Endothelial cell (in vitro differentiated cells): ENCODE measurements at regions not wholly inside any gene's neighbourhood (a gene's known extent, or its start where the extent isn't known, plus 50 kb on each side); places are given as distances from the start of the nearest gene placed in this dataset.
A peak's percentile ranks its signal among the peaks of the same experiment; 100 is the strongest.

Source experiments
- DNase-seq: peaks from one replicate; pipeline ENCODE4 v3.0.0; 2021; ENCODE audit warnings: low spot score
- H3K27ac Mint-ChIP-seq: one replicate; pipeline ENCODE4 v1.8.0; 2021; ENCODE audit warnings: mixed read lengths, inconsistent platforms; ENCODE audit not compliant: unreplicated experiment
- H3K27me3 Mint-ChIP-seq: one replicate; pipeline ENCODE4 v1.8.0; 2021; ENCODE audit warnings: mild to moderate bottlenecking, moderate library complexity, mixed read lengths, inconsistent platforms; ENCODE audit not compliant: unreplicated experiment
- H3K36me3 Mint-ChIP-seq: one replicate; pipeline ENCODE4 v1.8.0; 2021; ENCODE audit warnings: mild to moderate bottlenecking, low read depth, mixed read lengths, inconsistent platforms; ENCODE audit not compliant: unreplicated experiment
- H3K4me1 Mint-ChIP-seq: one replicate; pipeline ENCODE4 v1.8.0; 2021; ENCODE audit warnings: mild to moderate bottlenecking, mixed read lengths, inconsistent platforms; ENCODE audit not compliant: unreplicated experiment
- H3K4me3 Mint-ChIP-seq: one replicate; pipeline ENCODE4 v1.8.0; 2021; ENCODE audit warnings: mild to moderate bottlenecking, mixed read lengths, inconsistent platforms; ENCODE audit not compliant: unreplicated experiment
- H3K9me3 Mint-ChIP-seq: one replicate; pipeline ENCODE4 v1.8.0; 2021; ENCODE audit warnings: mixed read lengths, inconsistent platforms; ENCODE audit not compliant: unreplicated experiment
- CTCF ChIP-seq: fragments of 200-600 bp; sonication (generic); IDR thresholded peaks from one replicate; pipeline ENCODE4 v1.5.0; 2021; ENCODE audit warnings: antibody characterized with exemption; ENCODE audit not compliant: unreplicated experiment

DNA sequence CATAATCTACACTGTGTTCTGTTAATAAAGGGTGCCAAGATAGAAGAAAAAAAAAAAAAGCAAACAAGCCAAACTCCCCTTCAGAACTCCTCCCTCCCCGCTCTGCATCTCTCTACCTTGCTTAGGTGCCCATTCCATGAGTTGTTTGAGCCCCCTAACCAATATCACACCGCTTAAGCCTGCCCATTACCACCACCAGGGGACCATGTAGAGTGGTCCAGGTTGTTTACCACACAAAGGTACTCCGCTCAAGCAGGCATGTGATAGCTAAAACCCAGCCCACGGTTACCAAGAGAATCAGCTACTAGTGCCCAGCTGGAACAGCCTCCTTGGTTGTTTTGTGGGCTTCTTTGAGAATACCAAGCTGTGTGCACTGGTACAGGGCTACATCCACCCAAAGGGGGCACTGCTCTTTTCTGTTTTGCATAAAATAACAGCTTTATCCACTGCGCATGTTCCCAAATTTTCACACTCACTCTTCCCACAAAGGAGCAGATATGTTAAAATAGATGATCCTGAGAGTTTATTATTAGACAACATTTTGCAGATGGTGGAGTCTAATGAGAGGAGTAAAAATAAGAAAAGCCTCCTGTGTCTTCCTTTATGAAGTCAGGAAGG is 304.1 kb downstream of the DEPDC1B start:
- Mint-ChIP-seq H3K36me3 (no peaks in the 10 kb centered on the region), H3K27me3 (no peaks in the 10 kb centered on the region), H3K4me1 (no peaks in the 10 kb centered on the region), H3K27ac (no peak overlapping the region), H3K9me3 (no peaks in the 10 kb centered on the region), H3K4me3 (no peak overlapping the region)
- DNase-seq = no peak
- TF ChIP-seq CTCF = peak; percentile 43

DNA sequence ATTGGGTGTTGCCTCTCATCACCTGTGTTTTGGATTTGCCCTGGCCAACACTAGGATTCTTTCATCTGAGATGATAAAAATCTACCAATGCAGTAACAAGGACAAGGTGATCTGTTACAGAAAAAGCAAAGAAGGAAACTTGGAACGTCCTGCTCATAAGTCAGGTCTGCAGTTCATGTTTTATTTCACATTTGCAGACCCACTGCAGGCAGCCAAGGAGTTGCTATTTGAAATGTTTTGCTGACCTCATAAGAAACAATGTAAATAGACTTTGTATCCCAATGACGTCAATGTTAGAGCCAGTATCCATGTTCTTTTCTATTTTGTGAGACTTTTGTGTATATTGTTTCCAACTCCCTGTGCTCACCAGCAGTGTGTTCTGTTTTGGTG is 312.9 kb downstream of the DEPDC1B start:
- Mint-ChIP-seq H3K4me3 (no peak overlapping the region), H3K27ac (no peak overlapping the region), H3K36me3 (no peaks in the 10 kb centered on the region), H3K9me3 (no peaks in the 10 kb centered on the region), H3K4me1 (no peaks in the 10 kb centered on the region), H3K27me3 (peaks cover 3% of the 10 kb centered on the region)
- no peak for TF ChIP-seq CTCF
- no peak for DNase-seq

DNA sequence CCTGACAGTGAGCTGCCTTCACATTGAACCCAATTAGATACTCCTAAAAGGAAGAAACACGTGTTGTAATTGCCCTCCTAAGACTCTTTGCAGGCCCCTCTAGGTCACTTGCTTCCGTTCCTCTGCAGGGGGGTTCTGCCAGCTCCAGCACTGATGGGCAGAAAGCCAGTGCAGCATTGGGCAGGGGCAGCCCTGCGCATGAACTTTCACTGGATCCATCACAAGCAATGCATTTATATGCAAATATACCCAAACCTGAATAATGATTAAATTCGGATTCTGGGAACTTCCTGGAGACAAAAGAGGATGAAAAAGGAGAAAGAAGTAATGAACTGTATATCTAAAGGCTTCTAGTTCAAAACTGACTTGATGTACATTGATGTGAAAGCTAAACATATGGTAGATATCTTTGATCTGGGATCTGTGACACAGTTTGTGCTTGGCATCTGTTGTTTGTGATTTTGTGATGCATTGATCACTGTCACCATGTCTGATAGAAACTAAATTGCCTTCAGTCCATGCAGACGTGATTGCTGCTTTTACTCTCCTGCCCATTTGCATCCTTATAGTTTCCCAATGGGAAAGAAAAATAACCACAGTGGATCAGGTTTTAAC is 313.4 kb downstream of the DEPDC1B start:
- no peak for TF ChIP-seq CTCF

GRCh38 chr5:60382716-60383115 is 317.2 kb downstream of the DEPDC1B start:
- TF ChIP-seq CTCF = no peak
- Mint-ChIP-seq H3K36me3 (no peaks in the 10 kb centered on the region), H3K9me3 (no peaks in the 10 kb centered on the region), H3K27ac (no peak overlapping the region), H3K27me3 (peaks cover 3% of the 10 kb centered on the region), H3K4me3 (no peak overlapping the region), H3K4me1 (no peaks in the 10 kb centered on the region)
- DNase-seq = no peak

More for the DNA sequence above, 313.4 kb downstream of the DEPDC1B start:
- H3K9me3 Mint-ChIP-seq = no peaks in the 10 kb centered on the region
- H3K27ac Mint-ChIP-seq = no peak overlapping the region
- H3K4me3 Mint-ChIP-seq = no peak overlapping the region
- H3K36me3 Mint-ChIP-seq = no peaks in the 10 kb centered on the region
- no peak for DNase-seq
- H3K4me1 Mint-ChIP-seq = no peaks in the 10 kb centered on the region
- peaks cover 3% of the 10 kb centered on the region for H3K27me3 Mint-ChIP-seq

DNA sequence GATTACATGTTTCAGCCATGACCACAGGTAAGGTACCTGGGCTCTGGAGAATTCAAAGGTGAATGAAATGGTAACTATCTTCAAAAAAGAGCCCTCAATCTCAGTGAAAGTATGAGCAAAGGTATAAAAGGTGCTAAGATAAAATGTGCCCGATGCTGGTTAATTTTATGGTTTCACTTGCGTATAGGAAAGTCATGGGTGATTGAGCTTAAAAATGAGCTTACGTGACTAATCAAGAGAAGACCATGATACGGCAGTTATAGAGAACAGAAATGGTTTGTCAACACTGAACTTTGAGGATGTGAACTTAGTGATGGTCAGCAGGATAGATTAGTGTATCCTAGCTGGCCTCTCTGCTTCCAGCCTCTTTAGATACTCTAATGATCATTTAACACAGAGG is 320.1 kb downstream of the DEPDC1B start:
- no peaks in the 10 kb centered on the region for H3K27me3 Mint-ChIP-seq
- H3K36me3 Mint-ChIP-seq = no peaks in the 10 kb centered on the region
- no peak overlapping the region for H3K4me3 Mint-ChIP-seq
- DNase-seq = no peak
- H3K9me3 Mint-ChIP-seq = no peaks in the 10 kb centered on the region
- TF ChIP-seq CTCF = no peak
- H3K4me1 Mint-ChIP-seq = no peaks in the 10 kb centered on the region
- H3K27ac Mint-ChIP-seq = no peak overlapping the region
